ENCODE measurements at regions not wholly inside any gene's neighbourhood (a gene's known extent, or its start where the extent isn't known, plus 50 kb on each side); places are given as distances from the start of the nearest gene placed in this dataset.

- TF ChIP-seq CTCF (IDR thresholded peaks at IDR 0.05 in 4 of 5, conservative IDR thresholded peaks at IDR 0.05 in 1 of 5) (no peak), POLR2A (IDR thresholded peaks at IDR 0.05) (no peak)
Measured at GRCh38 chr21:16517383-16517782, 787.6 kb downstream of the USP25 start.

Data from gastrocnemius medialis (tissue), 4 donors.